Hematopoietic multipotent progenitor cell (in vitro differentiated cells): ENCODE measurements at regions not wholly inside any gene's neighbourhood (a gene's known extent, or its start where the extent isn't known, plus 50 kb on each side); places are given as distances from the start of the nearest gene placed in this dataset.
"Not testable (repeated sequence)": the region's sequence is repeated elsewhere in the genome, so short reads cannot be mapped to it uniquely, and the experiment has no call there.

Experiments used
- DNase-seq, 3 donors: peaks; one replicate each; pipeline ENCODE4 v3.0.0-alpha.2; 2011 to 2015; ENCODE audit warnings: low read depth in 2 of 3, low spot score in 2 of 3

- no peak for DNase-seq
Observed at GRCh38 chr5:155678371-155678770, 648.6 kb upstream of the SGCD start.

- DNase-seq = no peak
Observed at GRCh38 chr5:155679530-155679929, 647.4 kb upstream of the SGCD start.

- no peak for DNase-seq
Observed at GRCh38 chr5:155684417-155684816, 642.5 kb upstream of the SGCD start.

GRCh38 chr5:155686131-155686530, 640.8 kb upstream of the SGCD start:
- no peak for DNase-seq

- no peak for DNase-seq
Observed at GRCh38 chr5:155689406-155689805, 637.6 kb upstream of the SGCD start.

GRCh38 chr5:155696362-155696761, 630.6 kb upstream of the SGCD start:
- no peak for DNase-seq

GRCh38 chr5:155697236-155697635, 629.7 kb upstream of the SGCD start:
- DNase-seq = no peak

- no peak for DNase-seq
Observed at GRCh38 chr5:155699385-155699784, 627.6 kb upstream of the SGCD start.

- DNase-seq = no peak
Observed at GRCh38 chr5:155700333-155700732, 626.6 kb upstream of the SGCD start.

- DNase-seq = no peak
Observed at GRCh38 chr5:155711882-155712281, 615.1 kb upstream of the SGCD start.

GRCh38 chr5:155714435-155714834, 612.5 kb upstream of the SGCD start:
- DNase-seq = not testable (repeated sequence)

- peak in 1 of 3 donors; percentile 26 for DNase-seq
Observed at GRCh38 chr5:155726267-155726666, 600.7 kb upstream of the SGCD start.

GRCh38 chr5:155727512-155728145, 599.3 kb upstream of the SGCD start:
- DNase-seq = no peak

- peak in 1 of 3 donors; percentile 50 for DNase-seq
Observed at GRCh38 chr5:155728146-155728856, 598.7 kb upstream of the SGCD start.

GRCh38 chr5:155728857-155729683, 597.9 kb upstream of the SGCD start:
- no peak for DNase-seq

- DNase-seq = no peak
Observed at GRCh38 chr5:155729684-155730059, 597.3 kb upstream of the SGCD start.

GRCh38 chr5:155732587-155733376, 594.2 kb upstream of the SGCD start:
- DNase-seq = no peak

- DNase-seq = no peak
Observed at GRCh38 chr5:155733935-155734334, 593.0 kb upstream of the SGCD start.

GRCh38 chr5:155735388-155735787, 591.6 kb upstream of the SGCD start:
- no peak for DNase-seq

- DNase-seq = no peak
Observed at GRCh38 chr5:155738616-155739015, 588.3 kb upstream of the SGCD start.
